HG03280 (cell line): ENCODE measurements at regions not wholly inside any gene's neighbourhood (a gene's known extent, or its start where the extent isn't known, plus 50 kb on each side); places are given as distances from the start of the nearest gene placed in this dataset.
"Not testable (repeated sequence)": the region's sequence is repeated elsewhere in the genome, so short reads cannot be mapped to it uniquely, and the experiment has no call there.

Experiments used
- ATAC-seq: cut with Tn5 transposase; IDR thresholded peaks from one replicate; pipeline ENCODE4 v1.9.1; 2021; ENCODE audit warnings: mild to moderate bottlenecking, moderate library complexity; ENCODE audit not compliant: unreplicated experiment

DNA sequence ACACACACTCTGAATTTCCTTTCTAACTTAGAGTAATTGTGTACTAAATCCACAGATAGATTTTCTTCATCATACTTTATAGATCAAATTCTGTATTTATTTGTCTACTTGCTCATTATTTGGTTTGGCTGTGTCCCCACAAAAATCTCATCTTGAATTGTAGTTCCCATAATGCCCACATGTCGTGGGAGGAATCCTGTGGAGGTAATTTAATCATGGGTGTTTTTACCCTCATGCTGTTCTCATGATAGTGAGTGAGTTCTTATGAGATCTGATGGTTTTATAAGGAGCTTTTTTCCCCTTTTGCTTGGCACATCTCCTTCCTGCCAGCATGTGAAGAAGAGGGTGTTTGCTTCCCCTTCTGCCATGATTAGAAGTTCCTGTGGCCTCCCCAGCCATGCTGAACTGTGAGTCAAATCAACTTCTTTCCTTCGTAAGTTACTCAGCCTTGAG is 198.3 kb upstream of the TGFBR2 start:
- no peak for ATAC-seq

DNA sequence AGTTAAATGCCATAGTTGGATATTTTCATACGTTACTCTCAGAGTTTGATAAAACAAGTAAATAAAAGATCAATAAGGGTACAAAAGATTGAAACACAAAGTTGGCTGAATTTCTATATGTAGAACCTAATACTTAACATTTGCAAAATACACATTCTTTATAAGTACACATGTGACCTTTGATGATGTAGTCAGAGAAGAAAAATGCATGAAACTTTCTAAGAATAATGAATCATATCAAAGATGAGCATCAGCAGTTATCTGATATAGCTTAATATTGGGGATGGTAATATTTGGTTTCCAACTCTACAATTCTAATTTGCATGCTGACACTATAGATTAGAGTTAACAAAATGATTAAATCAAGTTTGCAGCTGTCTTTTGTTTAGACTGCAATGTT is 188.0 kb upstream of the TGFBR2 start:
- ATAC-seq, result no peak

DNA sequence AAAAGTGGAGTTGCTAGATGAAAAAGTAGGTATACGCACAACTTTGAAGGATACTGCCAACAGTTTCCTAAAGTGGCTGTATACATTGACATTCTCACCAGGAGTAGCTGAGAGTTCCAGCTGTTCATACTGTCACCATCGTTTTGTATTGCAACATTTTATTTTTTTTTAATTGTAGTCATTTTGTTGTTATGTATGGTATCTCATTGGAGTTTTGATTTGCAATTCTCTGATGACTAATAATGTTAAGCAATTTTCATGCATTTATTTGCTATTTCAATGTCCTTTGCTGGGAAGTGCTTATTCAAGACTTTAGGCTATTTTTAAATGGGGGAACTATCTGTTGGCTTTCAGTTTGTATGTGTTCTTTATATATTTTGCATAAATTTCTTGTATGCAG is 185.1 kb upstream of the TGFBR2 start:
- no peak for ATAC-seq

GRCh38 chr3:30426293-30426993 is 180.0 kb upstream of the TGFBR2 start:
- no peak for ATAC-seq

GRCh38 chr3:30428251-30428650 is 178.2 kb upstream of the TGFBR2 start:
- no peak for ATAC-seq

- ATAC-seq, result no peak
Observed at GRCh38 chr3:30435861-30436331, 170.5 kb upstream of the TGFBR2 start.

- no peak for ATAC-seq
Observed at GRCh38 chr3:30437171-30437601, 169.2 kb upstream of the TGFBR2 start.

DNA sequence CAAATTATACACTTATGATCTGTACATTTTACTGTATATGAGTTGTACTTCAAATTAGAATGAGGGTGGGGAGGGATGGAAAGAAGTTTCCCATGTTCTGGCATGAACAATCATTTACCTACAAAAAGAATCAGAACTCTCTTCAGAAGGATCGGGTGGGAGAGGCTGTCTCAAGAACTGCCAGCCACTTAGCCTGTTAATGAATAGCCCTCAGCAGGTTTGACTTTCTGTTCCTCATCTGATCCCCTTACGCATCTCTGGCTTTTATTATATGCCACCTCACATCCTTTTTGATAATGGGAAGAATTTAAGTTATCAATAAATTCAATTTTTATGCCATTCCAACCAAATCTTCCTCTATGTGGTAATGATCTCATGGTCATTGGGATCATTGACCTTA is 168.3 kb upstream of the TGFBR2 start:
- ATAC-seq, result no peak

- no peak for ATAC-seq
Observed at GRCh38 chr3:30439451-30440053, 166.8 kb upstream of the TGFBR2 start.

GRCh38 chr3:30440147-30440604 is 166.2 kb upstream of the TGFBR2 start:
- no peak for ATAC-seq

DNA sequence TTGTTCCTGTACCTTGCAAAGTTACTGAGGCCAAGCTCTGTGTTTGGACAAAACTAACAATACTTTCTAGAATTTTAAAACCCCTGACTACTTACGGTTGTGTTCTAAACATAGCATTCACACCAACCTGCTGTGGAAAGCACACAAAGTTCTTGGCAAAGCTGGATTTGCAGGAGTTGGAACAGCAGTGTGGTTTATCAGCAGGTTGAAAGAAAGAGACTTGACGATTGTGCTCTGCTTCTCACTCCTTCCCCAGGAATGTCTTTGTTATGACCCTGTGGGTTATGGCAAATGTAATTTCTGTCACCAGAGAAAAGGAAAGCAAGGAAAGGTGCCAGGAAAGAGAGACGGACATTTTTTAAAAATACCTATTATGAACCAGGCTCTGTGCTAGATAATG is 165.5 kb upstream of the TGFBR2 start:
- no peak for ATAC-seq

DNA sequence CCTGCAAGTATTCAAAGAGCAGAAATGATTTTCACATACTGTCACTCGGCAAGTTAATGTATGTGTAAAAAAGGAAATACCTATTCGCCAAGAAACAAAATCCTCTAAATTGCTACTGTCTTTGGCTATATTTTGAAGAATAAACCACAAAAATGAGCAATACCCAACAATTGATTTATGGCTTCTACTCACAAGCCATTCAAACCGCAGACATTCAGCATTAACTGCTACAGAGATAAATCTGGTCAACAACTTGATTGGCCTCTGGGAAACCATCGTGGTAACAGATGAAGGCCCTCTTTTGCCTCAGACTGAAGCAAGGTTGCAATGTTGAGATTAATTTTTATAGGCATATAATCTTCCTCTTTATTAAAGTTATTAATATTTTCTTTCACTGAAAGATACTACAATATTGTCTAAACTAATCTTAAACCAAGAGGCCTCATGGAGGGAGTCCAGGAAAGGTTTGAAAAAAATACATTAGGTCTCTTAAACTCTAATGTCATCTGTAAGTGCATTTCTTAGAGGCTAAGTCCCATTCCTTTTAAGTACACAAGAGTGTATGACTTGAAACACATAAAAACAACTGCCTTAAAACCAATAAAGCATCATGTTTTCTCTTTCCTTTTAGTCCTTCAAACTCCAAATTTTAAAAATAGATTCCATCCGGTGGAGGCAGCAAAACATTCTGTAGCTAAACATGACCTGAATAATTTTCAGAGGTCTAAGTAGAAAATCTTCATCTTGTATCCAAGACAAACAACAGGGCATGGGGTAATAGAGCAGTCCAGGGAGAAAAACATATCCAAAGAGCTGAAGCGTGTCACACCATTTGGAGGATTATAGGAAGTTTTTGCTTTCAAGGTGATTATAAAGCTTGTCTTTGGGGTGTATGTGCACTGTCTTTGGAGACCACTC is 162.4 kb upstream of the TGFBR2 start:
- no peak for ATAC-seq

DNA sequence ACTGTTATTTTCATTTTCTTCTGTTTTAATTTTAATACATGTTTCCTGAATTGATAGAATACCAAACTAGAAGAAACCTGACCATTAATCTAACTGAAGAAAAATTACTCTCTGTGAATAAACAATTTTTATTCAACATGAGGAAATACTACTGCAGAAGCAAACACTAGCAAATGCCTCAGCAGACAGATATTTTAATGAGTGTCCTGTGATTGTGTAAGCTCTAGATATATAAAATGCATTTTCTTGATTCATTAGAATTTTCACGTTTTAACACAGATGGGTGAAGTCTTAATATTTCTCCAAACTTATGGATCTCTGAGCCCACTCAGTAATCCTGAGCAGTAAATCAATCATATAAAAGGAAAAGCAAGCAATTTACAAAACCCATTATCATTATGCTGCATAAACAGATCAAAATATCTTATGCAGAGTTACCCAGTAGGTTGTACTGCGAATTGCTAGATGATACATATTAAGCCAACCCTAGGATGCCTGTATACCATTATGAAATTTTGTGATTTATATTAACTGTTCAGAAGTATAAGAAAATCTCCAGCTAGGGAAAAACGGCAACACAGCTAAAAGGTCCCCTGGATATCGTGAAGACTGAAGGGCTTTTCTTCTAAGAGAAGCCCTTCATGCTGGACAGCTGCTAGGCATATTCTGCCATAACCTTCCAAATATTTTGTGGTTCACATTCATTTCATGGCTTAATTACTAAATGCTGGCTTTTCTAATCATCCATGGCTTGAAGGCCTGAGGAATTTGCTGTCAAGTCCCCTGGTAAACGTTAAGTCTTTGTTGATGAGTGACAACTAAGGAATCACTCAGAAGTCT is 157.7 kb upstream of the TGFBR2 start:
- ATAC-seq, result no peak

DNA sequence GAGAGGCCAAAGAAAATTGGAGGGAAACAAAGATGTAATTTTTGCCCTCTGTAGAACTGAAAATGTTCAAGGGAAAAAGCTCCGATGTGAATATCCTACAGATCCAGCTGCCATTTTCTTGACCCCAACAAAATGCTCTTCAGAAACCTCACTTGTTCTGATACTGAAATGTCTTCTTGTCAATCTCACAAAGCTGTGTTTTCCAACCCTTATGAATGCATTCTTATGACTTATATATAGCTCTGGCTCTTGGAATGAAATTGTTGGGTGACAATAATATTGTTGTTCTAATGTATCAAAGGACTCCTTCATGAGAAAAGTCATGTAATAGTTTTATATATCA is 157.1 kb upstream of the TGFBR2 start:
- ATAC-seq, result no peak

DNA sequence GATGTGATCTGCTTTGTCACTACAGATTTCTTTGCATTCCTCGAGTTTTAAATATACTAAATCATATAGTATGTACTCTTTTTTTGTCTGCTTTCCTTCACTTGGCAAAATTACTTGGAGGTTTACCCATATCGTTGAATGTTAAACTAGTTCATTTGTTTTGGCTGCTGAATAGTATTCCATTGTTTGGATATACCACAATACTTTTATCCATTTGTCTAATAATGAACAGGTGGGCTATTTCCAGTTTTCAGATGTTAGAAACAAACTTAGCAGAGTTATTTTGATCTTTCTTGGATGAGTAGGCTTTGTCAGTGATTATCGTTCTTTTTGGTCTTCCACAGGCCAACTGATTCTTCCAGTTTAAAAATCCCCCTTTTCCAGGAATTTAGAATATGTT is 154.0 kb upstream of the TGFBR2 start:
- no peak for ATAC-seq

DNA sequence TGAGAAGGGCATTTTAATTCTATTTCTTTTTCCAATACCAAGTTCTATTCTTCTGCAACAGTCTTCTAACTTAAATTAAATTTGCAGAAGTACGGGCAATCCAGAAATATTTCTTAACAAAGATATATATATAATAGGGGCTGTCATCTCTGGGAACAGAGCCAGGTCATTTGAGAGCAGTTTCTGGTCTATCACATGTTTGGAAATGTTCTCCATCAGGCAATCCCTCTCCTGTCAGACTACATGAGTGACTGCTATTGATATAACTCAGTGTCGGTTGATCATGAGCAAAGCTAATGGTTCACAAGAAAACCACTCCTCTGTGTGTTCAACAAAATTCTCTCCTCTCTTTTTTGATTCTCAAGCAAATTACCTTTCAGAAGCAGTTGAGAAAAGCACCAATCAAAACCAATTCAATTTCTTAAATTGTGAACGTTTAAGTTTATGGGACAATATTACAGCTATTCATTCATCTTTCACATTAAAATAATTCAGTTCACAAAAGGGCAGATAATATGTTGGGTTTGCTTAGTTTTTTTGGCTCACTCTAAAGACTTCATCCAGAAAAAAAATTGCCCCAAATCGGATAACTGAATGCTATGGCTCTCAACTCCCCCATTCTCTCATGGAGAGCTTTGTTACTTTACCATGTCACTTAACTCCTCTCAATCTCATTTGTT is 152.9 kb upstream of the TGFBR2 start:
- no peak for ATAC-seq

- no peak for ATAC-seq
Observed at GRCh38 chr3:30454636-30455035, 151.8 kb upstream of the TGFBR2 start.

DNA sequence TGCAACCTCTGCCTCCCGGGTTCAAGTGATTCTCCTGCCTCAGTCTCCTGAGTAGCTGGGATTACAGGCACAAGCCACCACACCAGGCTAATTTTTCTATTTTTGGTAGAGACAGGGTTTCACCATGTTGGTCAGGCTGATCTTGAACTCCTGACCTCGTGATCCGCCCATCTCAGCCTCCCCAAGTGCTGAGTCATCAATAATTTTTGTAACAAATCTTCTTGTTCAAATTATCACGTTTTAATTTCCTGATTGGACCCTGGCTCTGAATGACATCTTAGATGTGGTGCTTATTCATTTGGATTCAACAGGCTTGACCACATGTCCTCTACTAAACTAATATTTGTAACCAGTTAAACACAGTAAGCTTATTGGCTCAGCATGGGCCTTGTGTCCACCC is 151.3 kb upstream of the TGFBR2 start:
- ATAC-seq, result not testable (repeated sequence)

DNA sequence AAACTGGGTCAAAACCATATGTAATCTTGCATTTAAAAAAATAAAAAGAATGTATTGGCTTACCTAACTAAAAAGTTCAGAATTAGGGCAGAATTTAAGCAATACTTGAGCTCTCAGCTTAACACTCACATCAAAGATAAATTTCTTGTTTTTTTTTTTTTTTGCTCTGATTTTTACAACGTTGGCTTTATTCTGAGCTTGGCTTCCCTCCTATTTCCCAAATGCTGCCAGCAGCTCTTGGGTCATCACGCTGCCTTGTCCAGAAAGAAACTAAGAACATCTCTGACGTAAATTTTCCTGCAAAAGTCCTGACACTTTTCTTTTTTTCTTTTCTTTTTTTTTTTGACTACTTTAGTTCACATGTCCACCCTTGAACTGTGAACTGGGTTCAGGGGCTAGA is 150.6 kb upstream of the TGFBR2 start:
- ATAC-seq, result no peak

GRCh38 chr3:30456264-30456663 is 150.1 kb upstream of the TGFBR2 start:
- no peak for ATAC-seq
